ENCODE measurements at regions not wholly inside any gene's neighbourhood (a gene's known extent, or its start where the extent isn't known, plus 50 kb on each side); places are given as distances from the start of the nearest gene placed in this dataset.
"Not testable (repeated sequence)": the region's sequence is repeated elsewhere in the genome, so short reads cannot be mapped to it uniquely, and the experiment has no call there.

DNA sequence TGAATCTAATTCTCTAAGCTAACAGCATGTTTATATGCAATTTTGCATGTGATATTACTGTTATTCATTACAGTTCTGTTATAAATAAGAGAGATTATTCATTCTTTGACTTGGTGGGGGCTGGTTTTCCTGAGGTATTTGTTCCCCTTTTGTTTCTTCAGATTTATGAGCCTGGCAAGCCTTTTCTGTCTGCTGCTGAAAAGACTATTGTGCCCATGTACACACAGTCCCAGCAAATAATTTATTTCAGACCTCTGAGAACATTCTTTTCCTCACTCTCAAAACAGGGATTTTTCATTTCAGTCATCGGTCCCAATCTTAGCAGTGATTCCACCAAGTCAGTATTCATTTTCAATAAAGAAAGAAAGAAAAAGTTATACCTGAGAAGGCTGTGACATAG is 716.8 kb downstream of the NSUN3 start:
- Mint-ChIP-seq H3K27ac (no peak overlapping the region), H3K4me3 (no peak overlapping the region), H3K36me3 (ENCODE audit: low read depth) (no peaks in the 10 kb centered on the region), H3K4me1 (no peaks in the 10 kb centered on the region), H3K27me3 (no peaks in the 10 kb centered on the region)
- H3K9me3 ChIP-seq (ENCODE audit: control insufficient read depth, low read length, poor library complexity, severe bottlenecking), result no peaks in the 10 kb centered on the region
- no peak for ATAC-seq
- no peak for DNase-seq

DNA sequence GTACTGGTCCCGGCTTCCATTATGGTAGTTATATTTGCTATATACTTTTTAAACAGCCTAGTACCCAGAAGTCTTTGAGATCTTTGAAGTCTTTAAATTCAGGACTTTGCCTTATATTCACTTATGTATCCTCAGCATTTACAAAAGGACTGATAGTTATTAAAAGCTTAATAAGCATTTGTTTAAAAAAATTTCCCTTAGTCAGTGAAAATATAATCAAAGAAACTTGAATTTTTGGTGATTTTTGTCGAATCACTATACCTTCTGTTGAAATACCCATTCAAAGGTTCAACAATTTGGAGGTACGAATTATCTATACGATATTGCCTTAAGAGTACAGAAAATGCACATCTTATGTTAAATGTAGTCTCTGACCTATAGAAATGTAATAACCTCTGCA is 721.4 kb downstream of the NSUN3 start:
- H3K27me3 Mint-ChIP-seq, result no peaks in the 10 kb centered on the region
- no peak overlapping the region for H3K27ac Mint-ChIP-seq
- DNase-seq, result no peak
- no peak for ATAC-seq
- no peaks in the 10 kb centered on the region for H3K36me3 Mint-ChIP-seq (ENCODE audit: low read depth)
- H3K4me1 Mint-ChIP-seq, result no peaks in the 10 kb centered on the region
- H3K4me3 Mint-ChIP-seq, result no peak overlapping the region
- no peaks in the 10 kb centered on the region for H3K9me3 ChIP-seq (ENCODE audit: control insufficient read depth, low read length, poor library complexity, severe bottlenecking)

DNA sequence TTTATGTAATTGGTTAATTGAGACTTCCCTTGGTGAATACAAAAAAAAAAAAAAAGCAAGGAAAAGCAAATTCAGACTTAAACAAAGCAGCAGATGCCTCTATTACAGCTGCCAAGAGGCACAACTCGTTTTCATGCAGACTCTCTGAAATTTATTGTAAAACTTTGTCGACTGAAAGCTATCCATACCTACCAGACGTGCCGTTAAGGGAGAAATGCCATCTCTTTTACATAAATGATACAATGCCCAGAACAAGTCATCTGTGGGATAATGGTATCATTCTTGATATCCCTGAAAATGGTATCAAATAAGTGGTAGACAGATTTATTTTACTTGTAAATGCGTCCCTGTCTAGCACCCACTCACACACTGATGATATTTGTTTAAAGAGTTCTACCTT is 724.2 kb downstream of the NSUN3 start:
- DNase-seq (no peak), ATAC-seq (no peak)
- Mint-ChIP-seq H3K4me1 (no peaks in the 10 kb centered on the region), H3K4me3 (no peak overlapping the region), H3K36me3 (ENCODE audit: low read depth) (no peaks in the 10 kb centered on the region), H3K27me3 (no peaks in the 10 kb centered on the region), H3K27ac (no peak overlapping the region)
- no peaks in the 10 kb centered on the region for H3K9me3 ChIP-seq (ENCODE audit: control insufficient read depth, low read length, poor library complexity, severe bottlenecking)

DNA sequence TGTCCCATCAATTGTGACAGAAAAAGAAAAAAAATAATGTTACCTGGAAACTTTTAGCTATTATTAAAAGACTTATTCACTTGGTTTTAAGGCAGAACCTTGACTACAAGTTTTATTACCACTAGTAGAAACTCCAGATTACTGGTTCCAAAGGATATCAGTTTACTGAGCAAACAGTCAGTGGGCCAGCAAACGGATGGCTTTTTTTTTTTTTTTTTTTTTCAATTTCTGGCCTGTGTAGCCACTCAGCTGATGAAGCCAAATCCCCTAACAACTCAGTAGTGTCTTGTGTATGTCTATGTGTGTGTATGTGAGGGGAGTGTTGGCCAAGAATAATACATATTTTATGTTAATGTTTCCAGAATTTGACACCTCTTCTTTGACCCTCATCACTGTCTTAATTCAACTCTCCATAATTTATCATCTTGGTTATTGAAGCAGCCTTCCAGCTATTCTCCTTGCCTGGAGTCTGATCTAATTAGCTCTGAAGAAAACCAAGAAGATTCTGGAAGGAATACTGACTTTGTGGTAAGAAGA is 724.9 kb downstream of the NSUN3 start:
- Mint-ChIP-seq H3K27me3 (no peaks in the 10 kb centered on the region), H3K4me3 (no peak overlapping the region), H3K4me1 (no peaks in the 10 kb centered on the region), H3K27ac (no peak overlapping the region), H3K36me3 (ENCODE audit: low read depth) (no peaks in the 10 kb centered on the region)
- DNase-seq (no peak), ATAC-seq (no peak)
- H3K9me3 ChIP-seq (ENCODE audit: control insufficient read depth, low read length, poor library complexity, severe bottlenecking), result no peaks in the 10 kb centered on the region

DNA sequence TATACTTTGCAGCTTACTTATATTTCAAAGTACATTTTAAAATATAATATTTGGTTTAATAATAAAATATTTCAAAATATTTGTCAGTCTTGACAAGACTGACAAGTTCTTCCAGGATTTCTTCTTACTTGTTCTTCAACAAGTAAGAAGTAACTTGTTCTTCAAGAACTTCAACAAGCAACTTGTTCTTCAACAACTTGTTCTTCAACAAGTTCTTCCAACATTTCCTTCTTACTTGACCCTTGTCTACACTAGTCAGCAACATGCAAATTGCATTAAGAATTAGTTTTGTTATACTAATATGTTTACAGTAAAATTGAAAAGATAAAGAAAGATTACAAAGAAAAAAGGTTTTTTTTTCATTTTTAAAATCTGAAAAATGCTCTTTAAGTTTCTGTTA is 731.7 kb downstream of the NSUN3 start:
- no peak overlapping the region for H3K4me3 Mint-ChIP-seq
- no peaks in the 10 kb centered on the region for H3K36me3 Mint-ChIP-seq (ENCODE audit: low read depth)
- no peak overlapping the region for H3K27ac Mint-ChIP-seq
- no peaks in the 10 kb centered on the region for H3K9me3 ChIP-seq (ENCODE audit: control insufficient read depth, low read length, poor library complexity, severe bottlenecking)
- ATAC-seq (no peak), DNase-seq (no peak)
- H3K4me1 Mint-ChIP-seq, result no peaks in the 10 kb centered on the region
- H3K27me3 Mint-ChIP-seq, result no peaks in the 10 kb centered on the region

DNA sequence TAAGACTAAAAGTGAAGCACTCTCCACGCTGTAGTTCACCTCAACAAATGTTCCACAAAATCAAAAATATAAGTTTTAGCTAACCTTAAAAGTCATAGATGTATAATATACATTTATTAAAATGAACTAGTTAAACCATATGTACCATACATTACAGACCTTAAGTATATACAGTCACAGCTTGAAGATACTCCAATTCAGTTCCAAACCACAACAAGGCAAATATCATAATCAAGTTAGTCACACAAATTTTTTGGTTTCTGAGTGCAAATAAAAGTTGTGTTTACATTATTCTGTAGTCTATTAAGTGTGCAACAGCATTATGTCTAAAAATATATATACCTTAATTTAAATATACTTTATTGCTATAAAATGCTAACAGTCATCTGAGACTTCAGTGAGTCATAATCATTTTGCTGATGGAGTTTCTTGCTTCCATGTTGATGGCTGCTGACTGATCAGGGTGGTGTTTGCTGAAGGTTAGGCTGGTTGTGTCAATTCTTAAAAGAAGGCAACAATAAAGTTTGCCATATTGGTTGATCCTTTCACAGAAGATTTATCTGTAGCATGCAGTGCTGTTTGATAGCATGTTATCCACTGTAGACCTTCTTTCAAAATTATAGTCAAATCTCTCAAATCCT is 736.7 kb downstream of the NSUN3 start:
- DNase-seq, result no peak
- Mint-ChIP-seq H3K27me3 (no peaks in the 10 kb centered on the region), H3K4me3 (no peak overlapping the region)

DNA sequence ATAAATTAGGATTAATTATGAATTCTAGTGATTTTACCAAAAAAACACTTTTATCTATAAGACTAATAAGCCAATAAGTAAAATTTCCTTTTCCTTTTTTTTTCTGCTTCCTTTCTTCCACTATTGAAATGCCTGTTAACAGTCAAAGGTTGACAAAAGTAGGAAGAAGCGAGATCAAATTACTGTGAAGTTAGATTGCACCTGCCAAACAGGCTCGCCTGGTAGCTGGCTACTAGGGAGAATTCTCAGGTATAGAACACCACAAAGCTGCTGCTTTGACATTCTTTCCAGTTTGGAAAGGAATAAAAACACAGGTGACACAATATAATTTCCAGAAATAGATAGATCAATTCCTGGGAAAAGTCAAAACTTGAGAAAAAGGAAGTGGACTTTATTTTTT is 749.0 kb downstream of the NSUN3 start:
- H3K27ac Mint-ChIP-seq, result no peak overlapping the region
- no peaks in the 10 kb centered on the region for H3K4me1 Mint-ChIP-seq
- no peak overlapping the region for H3K4me3 Mint-ChIP-seq
- no peaks in the 10 kb centered on the region for H3K27me3 Mint-ChIP-seq
- ATAC-seq, result no peak
- DNase-seq, result no peak
- H3K36me3 Mint-ChIP-seq (ENCODE audit: low read depth), result no peaks in the 10 kb centered on the region
- no peaks in the 10 kb centered on the region for H3K9me3 ChIP-seq (ENCODE audit: control insufficient read depth, low read length, poor library complexity, severe bottlenecking)

More for the DNA sequence above, 736.7 kb downstream of the NSUN3 start:
- Mint-ChIP-seq H3K36me3 (ENCODE audit: low read depth) (no peaks in the 10 kb centered on the region), H3K27ac (no peak overlapping the region), H3K4me1 (no peaks in the 10 kb centered on the region)
- no peak for ATAC-seq
- H3K9me3 ChIP-seq (ENCODE audit: control insufficient read depth, low read length, poor library complexity, severe bottlenecking), result no peaks in the 10 kb centered on the region

DNA sequence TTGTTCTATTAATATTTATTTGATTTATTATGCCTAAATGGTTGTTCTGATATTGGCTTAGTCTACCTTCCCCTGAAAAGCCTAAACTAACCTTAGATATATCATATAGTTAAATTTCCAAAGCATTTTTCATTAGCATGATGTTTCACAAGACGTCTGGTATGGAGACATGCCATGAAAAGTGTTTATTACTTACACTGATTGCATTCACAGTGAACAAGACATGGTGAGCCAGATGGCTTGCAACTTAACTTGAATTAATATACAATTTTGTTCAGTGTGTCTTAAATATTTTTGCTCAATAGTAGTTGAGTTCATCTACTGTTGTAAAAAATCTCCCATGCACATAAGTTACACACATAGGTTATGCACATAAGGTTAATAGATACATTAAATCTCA is 758.4 kb downstream of the NSUN3 start:
- ATAC-seq (no peak), DNase-seq (no peak)
- peaks cover 2% of the 10 kb centered on the region for H3K36me3 Mint-ChIP-seq (ENCODE audit: low read depth)
- no peaks in the 10 kb centered on the region for H3K9me3 ChIP-seq (ENCODE audit: control insufficient read depth, low read length, poor library complexity, severe bottlenecking)
- no peak overlapping the region for H3K4me3 Mint-ChIP-seq
- H3K27ac Mint-ChIP-seq, result no peak overlapping the region
- no peaks in the 10 kb centered on the region for H3K27me3 Mint-ChIP-seq
- no peaks in the 10 kb centered on the region for H3K4me1 Mint-ChIP-seq

DNA sequence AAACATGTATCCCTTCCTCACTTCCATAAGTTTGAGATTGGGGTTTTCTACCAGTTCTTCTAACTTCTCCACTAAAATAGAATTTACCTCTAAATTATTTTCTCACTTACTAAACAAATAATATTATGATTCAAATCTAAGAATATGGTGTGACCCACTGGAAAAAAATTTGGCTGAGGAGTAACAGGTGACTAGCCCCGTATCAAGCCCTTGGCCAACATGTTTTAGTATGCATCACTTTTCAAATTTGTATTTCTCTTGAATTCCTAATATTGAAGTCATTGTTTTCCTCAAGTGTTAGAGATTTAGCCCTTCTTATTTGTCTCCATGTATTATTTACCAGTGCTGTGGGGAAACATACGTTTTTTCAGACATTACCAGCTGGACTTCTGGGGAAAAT is 759.4 kb downstream of the NSUN3 start:
- Mint-ChIP-seq H3K4me3 (no peak overlapping the region), H3K4me1 (no peaks in the 10 kb centered on the region), H3K36me3 (ENCODE audit: low read depth) (peaks cover 2% of the 10 kb centered on the region), H3K27me3 (no peaks in the 10 kb centered on the region), H3K27ac (no peak overlapping the region)
- DNase-seq (no peak), ATAC-seq (no peak)
- no peaks in the 10 kb centered on the region for H3K9me3 ChIP-seq (ENCODE audit: control insufficient read depth, low read length, poor library complexity, severe bottlenecking)

DNA sequence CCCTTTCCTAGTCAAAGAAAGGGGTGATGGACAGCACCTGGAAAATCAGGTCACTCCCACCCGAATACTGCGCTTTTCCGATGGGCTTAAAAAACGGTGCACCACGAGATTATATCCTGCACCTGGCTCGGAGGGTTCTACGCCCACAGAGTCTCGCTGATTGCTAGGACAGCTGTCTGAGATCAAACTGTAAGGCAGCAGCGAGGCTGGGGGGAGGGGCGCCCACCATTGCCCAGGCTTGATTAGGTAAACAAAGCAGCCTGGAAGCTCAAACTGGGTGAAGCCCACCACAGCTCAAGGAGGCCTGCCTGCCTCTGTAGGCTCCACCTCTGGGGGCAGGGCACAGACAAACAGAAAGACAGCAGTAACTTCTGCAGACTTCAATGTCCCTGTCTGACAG is 783.4 kb downstream of the NSUN3 start:
- ATAC-seq; H3K9me3 ChIP-seq (ENCODE audit: control insufficient read depth, low read length, poor library complexity, severe bottlenecking); H3K27ac Mint-ChIP-seq; H3K36me3 Mint-ChIP-seq (ENCODE audit: low read depth); H3K4me1 Mint-ChIP-seq; H3K4me3 Mint-ChIP-seq; DNase-seq; H3K27me3 Mint-ChIP-seq: not testable (repeated sequence)

DNA sequence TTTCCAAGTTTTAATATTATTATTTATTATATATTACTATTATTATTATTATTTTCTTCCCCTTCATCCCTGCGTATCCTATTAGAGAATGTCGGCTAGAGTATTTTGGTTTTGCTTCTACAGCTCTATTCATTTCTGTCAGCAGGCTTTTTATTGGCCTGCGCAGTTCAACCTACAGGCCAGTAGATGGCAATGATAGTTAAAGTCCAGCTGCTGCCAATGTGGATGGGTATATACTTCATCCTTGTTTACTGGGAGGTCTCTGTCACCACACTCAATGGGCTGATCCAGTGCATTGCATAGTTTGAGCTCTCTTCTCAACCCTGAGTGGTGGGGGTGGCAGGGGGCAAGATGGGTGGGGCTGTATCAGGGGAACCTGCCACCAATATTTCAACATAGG is 799.8 kb downstream of the NSUN3 start:
- H3K4me1 Mint-ChIP-seq, result no peaks in the 10 kb centered on the region
- H3K27me3 Mint-ChIP-seq, result no peaks in the 10 kb centered on the region
- no peak overlapping the region for H3K27ac Mint-ChIP-seq
- H3K9me3 ChIP-seq (ENCODE audit: control insufficient read depth, low read length, poor library complexity, severe bottlenecking), result no peaks in the 10 kb centered on the region
- ATAC-seq (no peak), DNase-seq (no peak)
- no peak overlapping the region for H3K4me3 Mint-ChIP-seq
- no peaks in the 10 kb centered on the region for H3K36me3 Mint-ChIP-seq (ENCODE audit: low read depth)

DNA sequence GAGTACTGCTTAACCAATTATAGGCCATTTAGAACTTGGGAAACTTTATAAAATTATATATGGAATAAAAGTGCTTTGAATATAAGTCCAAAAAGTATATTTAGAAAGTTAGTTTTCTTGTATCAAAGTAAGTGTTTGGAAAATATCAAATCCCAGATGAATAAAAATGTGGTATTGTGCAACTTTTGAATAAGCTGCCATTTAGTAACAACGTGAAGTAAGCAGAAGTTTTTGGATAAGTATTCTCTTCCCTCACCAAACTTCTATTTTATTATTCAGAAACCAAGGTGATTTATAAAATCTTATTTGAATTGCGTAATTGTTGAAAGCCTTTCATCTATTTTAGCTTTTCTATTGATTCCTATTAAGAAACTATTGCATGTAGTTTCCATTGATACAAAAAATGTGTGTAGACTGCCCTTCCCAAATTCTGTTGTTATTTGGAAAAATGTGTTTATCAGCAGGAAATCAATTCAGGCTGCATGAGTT is 806.2 kb downstream of the NSUN3 start:
- H3K9me3 ChIP-seq (ENCODE audit: control insufficient read depth, low read length, poor library complexity, severe bottlenecking), result no peaks in the 10 kb centered on the region
- Mint-ChIP-seq H3K4me3 (no peak overlapping the region), H3K27ac (no peak overlapping the region), H3K4me1 (no peaks in the 10 kb centered on the region), H3K36me3 (ENCODE audit: low read depth) (no peaks in the 10 kb centered on the region), H3K27me3 (no peaks in the 10 kb centered on the region)
- DNase-seq (no peak), ATAC-seq (no peak)

DNA sequence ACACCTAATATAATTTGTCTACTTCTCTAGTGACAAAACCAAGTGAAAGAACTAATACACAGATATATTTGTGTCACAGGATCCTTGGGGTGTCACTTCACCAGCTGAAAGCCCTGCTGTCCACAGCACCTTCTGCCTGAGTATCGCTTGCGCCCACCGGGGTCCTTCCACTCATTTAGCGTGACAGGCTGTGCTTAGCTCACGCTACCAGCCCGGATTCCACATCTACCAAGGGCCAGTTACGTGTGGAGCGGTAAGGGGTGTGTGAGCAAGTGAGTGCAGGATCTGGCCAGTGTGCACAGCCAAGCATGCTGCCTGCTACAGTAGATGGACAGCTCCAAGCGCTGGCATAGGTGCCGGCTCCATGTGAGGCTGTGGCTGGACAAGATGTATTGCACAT is 810.9 kb downstream of the NSUN3 start:
- H3K9me3 ChIP-seq (ENCODE audit: control insufficient read depth, low read length, poor library complexity, severe bottlenecking), result no peaks in the 10 kb centered on the region
- no peak for DNase-seq
- Mint-ChIP-seq H3K4me1 (no peaks in the 10 kb centered on the region), H3K27me3 (no peaks in the 10 kb centered on the region), H3K36me3 (ENCODE audit: low read depth) (no peaks in the 10 kb centered on the region), H3K27ac (no peak overlapping the region), H3K4me3 (no peak overlapping the region)
- no peak for ATAC-seq

DNA sequence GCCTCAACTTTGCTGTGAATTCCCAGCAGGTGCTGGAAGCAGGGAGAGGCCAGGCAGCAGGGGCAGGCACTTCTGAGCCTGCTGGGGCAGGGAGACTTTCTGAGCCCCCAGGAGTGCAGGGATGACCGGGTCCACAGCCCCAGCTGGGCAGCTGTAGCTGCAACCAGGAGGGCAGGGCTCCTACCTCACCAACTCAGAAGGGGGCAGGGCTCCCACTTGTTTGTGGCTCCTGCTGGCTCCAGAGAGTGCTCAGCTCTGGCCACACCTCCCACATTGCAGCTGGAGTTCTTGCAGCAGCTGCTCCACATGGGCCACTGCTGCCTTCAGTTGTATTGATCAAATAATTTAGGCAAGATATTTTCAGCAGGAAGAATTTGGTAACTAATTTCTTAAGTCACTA is 812.3 kb downstream of the NSUN3 start:
- no peaks in the 10 kb centered on the region for H3K9me3 ChIP-seq (ENCODE audit: control insufficient read depth, low read length, poor library complexity, severe bottlenecking)
- Mint-ChIP-seq H3K4me1 (no peaks in the 10 kb centered on the region), H3K27ac (no peak overlapping the region), H3K36me3 (ENCODE audit: low read depth) (no peaks in the 10 kb centered on the region), H3K4me3 (no peak overlapping the region), H3K27me3 (no peaks in the 10 kb centered on the region)
- ATAC-seq (no peak), DNase-seq (no peak)
